ENCODE measurements at regions not wholly inside any gene's neighbourhood (a gene's known extent, or its start where the extent isn't known, plus 50 kb on each side); places are given as distances from the start of the nearest gene placed in this dataset.

GRCh38 chr1:207971331-207972219 lies 60.6 kb upstream of the CD34 start:
- DNase-seq, result no peak

GRCh38 chr1:207970329-207971233 lies 59.7 kb upstream of the CD34 start:
- no peak for DNase-seq

GRCh38 chr1:207969528-207969927 lies 58.6 kb upstream of the CD34 start:
- DNase-seq, result no peak

GRCh38 chr1:207968521-207969009 lies 57.6 kb upstream of the CD34 start:
- no peak for DNase-seq

GRCh38 chr1:207967703-207968102 lies 56.8 kb upstream of the CD34 start:
- DNase-seq, result no peak

GRCh38 chr1:207966521-207966920 lies 55.6 kb upstream of the CD34 start:
- DNase-seq, result no peak

- no peak for DNase-seq
These were observed 54.8 kb upstream of the CD34 start for GRCh38 chr1:207965392-207966387.

- no peak for DNase-seq
These were observed 53.5 kb upstream of the CD34 start for GRCh38 chr1:207964195-207964966.

GRCh38 chr1:207963427-207964194 lies 52.7 kb upstream of the CD34 start:
- DNase-seq, result peak; percentile 86

GRCh38 chr1:207962716-207963426 lies 51.9 kb upstream of the CD34 start:
- DNase-seq, result no peak
